SK-N-SH treated with all-trans-retinoic acid at 6 μM for 48 hours (cell line): ENCODE measurements at regions not wholly inside any gene's neighbourhood (a gene's known extent, or its start where the extent isn't known, plus 50 kb on each side); places are given as distances from the start of the nearest gene placed in this dataset.
"Not testable (repeated sequence)": the region's sequence is repeated elsewhere in the genome, so short reads cannot be mapped to it uniquely, and the experiment has no call there.

Source experiments
- ATAC-seq: fragments of 200-7000 bp; cut with Tn5 transposase; 3 replicates; pipeline ENCODE4 v1.9.1; 2020; ENCODE audit warnings: mild to moderate bottlenecking, moderate library complexity
- ARNTL ChIP-seq: fragments of 450-650 bp; formaldehyde crosslinking; IDR thresholded peaks from 2 replicates; pipeline ENCODE4 v1.5.0; 2020; ENCODE audit warnings: low read depth, mild to moderate bottlenecking, moderate library complexity, borderline replicate concordance
- BACH2 ChIP-seq: fragments of 250-450 bp; sonication (Bioruptor Pico); IDR thresholded peaks from 2 replicates; pipeline ENCODE4 v1.9.0; 2021; ENCODE audit warnings: mild to moderate bottlenecking, borderline replicate concordance
- CSDC2 ChIP-seq: fragments of 250-450 bp; sonication (Bioruptor Pico); IDR thresholded peaks from 2 replicates; pipeline ENCODE4 v1.5.0; 2020; ENCODE audit warnings: mild to moderate bottlenecking, moderate library complexity
- ESRRG ChIP-seq: fragments of 250-450 bp; sonication (Bioruptor Pico); IDR thresholded peaks from 2 replicates; pipeline ENCODE4 v1.6.1; 2021; ENCODE audit warnings: mild to moderate bottlenecking
- GLIS3 ChIP-seq: fragments of 250-450 bp; sonication (Bioruptor Pico); IDR thresholded peaks from 2 replicates; pipeline ENCODE4 v1.5.0; 2020; ENCODE audit warnings: mild to moderate bottlenecking, moderate library complexity
- ISL1 ChIP-seq: fragments of 250-450 bp; sonication (Bioruptor Pico); IDR thresholded peaks from 2 replicates; pipeline ENCODE4 v2.1.2; 2022; ENCODE audit warnings: mild to moderate bottlenecking, moderate library complexity
- OSR1 ChIP-seq: fragments of 250-450 bp; sonication (Bioruptor Pico); IDR thresholded peaks from 2 replicates; pipeline ENCODE4 v1.8.0; 2022; ENCODE audit warnings: moderate library complexity, mild to moderate bottlenecking, inconsistent platforms
- PPARA ChIP-seq: fragments of 250-450 bp; sonication (Bioruptor Pico); IDR thresholded peaks from 2 replicates; pipeline ENCODE4 v1.5.0; 2020; ENCODE audit warnings: mild to moderate bottlenecking, borderline replicate concordance
- RARB ChIP-seq: fragments of 250-450 bp; sonication (Bioruptor Pico); IDR thresholded peaks from 2 replicates; pipeline ENCODE4 v1.8.0; 2021; ENCODE audit warnings: mild to moderate bottlenecking, moderate library complexity
- SNAI2 ChIP-seq: fragments of 250-450 bp; sonication (Bioruptor Pico); IDR thresholded peaks from 2 replicates; pipeline ENCODE4 v1.5.0; 2020; ENCODE audit warnings: mild to moderate bottlenecking, moderate library complexity
- TCF4 ChIP-seq: fragments of 250-450 bp; sonication (Bioruptor Pico); IDR thresholded peaks from 2 replicates; pipeline ENCODE4 v1.8.0; 2021; ENCODE audit warnings: mild to moderate bottlenecking, moderate library complexity, borderline replicate concordance
- ZC3H10 ChIP-seq: fragments of 250-450 bp; sonication (Bioruptor Pico); IDR thresholded peaks from 2 replicates; pipeline ENCODE4 v1.5.1; 2021; ENCODE audit warnings: mild to moderate bottlenecking, moderate library complexity
- ZFP3 ChIP-seq: fragments of 250-450 bp; sonication (Bioruptor Pico); IDR thresholded peaks from 2 replicates; pipeline ENCODE4 v1.5.0; 2020; ENCODE audit warnings: mild to moderate bottlenecking, moderate library complexity
- ZNF565 ChIP-seq: fragments of 450-650 bp; formaldehyde crosslinking; conservative IDR thresholded peaks from 2 replicates; pipeline ENCODE4 v1.5.0; 2020; ENCODE audit warnings: low read depth, mild to moderate bottlenecking, moderate library complexity
- ZNF70 ChIP-seq: fragments of 450-650 bp; formaldehyde crosslinking; IDR thresholded peaks from 2 replicates; pipeline ENCODE4 v1.5.0; 2020; ENCODE audit warnings: mild to moderate bottlenecking, moderate library complexity
- ZNF8 ChIP-seq: fragments of 450-650 bp; formaldehyde crosslinking; IDR thresholded peaks from 2 replicates; pipeline ENCODE4 v1.5.0; 2020; ENCODE audit warnings: mild to moderate bottlenecking, moderate library complexity
- TF ChIP-seq, protein P1 (sequence below): fragments of 250-450 bp; sonication (Bioruptor Pico); IDR thresholded peaks from 2 replicates; pipeline ENCODE4 v1.5.1; 2021; ENCODE audit warnings: mild to moderate bottlenecking, moderate library complexity
- TF ChIP-seq, protein P2 (sequence below): fragments of 250-450 bp; sonication (Bioruptor Pico); IDR thresholded peaks from 2 replicates; pipeline ENCODE4 v1.5.0; 2020; ENCODE audit warnings: mild to moderate bottlenecking, moderate library complexity

DNA sequence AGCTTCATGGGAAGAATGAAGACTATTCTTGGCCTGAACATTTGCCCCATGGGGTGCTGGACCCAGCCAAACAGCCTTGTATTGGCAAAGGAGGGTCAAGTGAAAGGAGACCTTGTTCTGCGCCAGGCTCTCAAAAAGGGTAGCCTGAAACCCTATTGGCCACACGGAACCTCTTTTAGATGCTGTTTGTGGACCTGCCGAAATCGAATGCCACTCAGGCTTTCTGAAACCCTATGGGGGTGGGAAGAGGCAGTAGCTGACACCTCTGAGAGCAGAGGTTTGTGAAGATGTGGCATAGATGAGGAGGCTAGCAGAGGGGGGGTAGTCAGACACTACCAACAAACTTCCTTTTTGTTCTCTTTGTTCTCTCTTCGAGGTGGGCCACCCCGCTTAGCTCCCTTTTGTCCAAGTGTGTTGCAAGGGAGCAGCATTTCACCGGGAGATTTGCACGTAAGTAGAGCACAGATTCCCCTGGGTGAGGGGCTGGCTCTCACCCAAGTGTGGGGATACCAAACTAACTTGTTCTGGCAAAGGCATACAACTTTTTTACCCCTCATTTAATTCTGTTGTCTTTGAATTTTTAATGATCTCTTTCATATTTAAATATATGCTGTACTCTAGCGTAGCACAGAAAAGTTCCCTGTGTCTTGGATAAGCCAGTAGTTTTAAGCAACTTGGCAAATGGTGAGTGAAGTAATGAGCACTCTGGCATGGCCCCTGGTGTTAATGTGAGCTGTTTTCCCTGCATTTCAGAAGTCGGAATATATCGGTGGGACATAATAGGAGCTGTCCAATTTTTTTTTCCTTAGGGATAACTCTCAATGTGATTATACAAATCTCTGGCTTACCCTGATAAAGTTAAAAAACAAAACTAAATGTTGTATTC lies 107.7 kb downstream of the SEPTIN7 start:
- TF ChIP-seq ZNF8 (CRISPR knock-in tag): no peak
- TF ChIP-seq ZNF70 (CRISPR knock-in tag): no peak
- no peak for TF ChIP-seq ISL1 (CRISPR knock-in tag)
- TF ChIP-seq ZC3H10 (CRISPR knock-in tag): no peak
- no peak for TF ChIP-seq RARB
- TF ChIP-seq, protein P1, sequence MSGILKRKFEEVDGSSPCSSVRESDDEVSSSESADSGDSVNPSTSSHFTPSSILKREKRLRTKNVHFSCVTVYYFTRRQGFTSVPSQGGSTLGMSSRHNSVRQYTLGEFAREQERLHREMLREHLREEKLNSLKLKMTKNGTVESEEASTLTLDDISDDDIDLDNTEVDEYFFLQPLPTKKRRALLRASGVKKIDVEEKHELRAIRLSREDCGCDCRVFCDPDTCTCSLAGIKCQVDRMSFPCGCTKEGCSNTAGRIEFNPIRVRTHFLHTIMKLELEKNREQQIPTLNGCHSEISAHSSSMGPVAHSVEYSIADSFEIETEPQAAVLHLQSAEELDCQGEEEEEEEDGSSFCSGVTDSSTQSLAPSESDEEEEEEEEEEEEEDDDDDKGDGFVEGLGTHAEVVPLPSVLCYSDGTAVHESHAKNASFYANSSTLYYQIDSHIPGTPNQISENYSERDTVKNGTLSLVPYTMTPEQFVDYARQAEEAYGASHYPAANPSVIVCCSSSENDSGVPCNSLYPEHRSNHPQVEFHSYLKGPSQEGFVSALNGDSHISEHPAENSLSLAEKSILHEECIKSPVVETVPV (CRISPR knock-in tag): no peak
- no peak for TF ChIP-seq OSR1 (CRISPR knock-in tag)
- TF ChIP-seq, protein P2, sequence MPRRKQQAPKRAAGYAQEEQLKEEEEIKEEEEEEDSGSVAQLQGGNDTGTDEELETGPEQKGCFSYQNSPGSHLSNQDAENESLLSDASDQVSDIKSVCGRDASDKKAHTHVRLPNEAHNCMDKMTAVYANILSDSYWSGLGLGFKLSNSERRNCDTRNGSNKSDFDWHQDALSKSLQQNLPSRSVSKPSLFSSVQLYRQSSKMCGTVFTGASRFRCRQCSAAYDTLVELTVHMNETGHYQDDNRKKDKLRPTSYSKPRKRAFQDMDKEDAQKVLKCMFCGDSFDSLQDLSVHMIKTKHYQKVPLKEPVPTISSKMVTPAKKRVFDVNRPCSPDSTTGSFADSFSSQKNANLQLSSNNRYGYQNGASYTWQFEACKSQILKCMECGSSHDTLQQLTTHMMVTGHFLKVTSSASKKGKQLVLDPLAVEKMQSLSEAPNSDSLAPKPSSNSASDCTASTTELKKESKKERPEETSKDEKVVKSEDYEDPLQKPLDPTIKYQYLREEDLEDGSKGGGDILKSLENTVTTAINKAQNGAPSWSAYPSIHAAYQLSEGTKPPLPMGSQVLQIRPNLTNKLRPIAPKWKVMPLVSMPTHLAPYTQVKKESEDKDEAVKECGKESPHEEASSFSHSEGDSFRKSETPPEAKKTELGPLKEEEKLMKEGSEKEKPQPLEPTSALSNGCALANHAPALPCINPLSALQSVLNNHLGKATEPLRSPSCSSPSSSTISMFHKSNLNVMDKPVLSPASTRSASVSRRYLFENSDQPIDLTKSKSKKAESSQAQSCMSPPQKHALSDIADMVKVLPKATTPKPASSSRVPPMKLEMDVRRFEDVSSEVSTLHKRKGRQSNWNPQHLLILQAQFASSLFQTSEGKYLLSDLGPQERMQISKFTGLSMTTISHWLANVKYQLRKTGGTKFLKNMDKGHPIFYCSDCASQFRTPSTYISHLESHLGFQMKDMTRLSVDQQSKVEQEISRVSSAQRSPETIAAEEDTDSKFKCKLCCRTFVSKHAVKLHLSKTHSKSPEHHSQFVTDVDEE (CRISPR knock-in tag): no peak
- TF ChIP-seq BACH2: no peak
- TF ChIP-seq GLIS3 (CRISPR knock-in tag): no peak
- no peak for TF ChIP-seq SNAI2 (CRISPR knock-in tag)
- no peak for TF ChIP-seq ZFP3 (CRISPR knock-in tag)
- TF ChIP-seq ARNTL (CRISPR knock-in tag): no peak
- no peak for TF ChIP-seq TCF4
- ATAC-seq: no peak

DNA sequence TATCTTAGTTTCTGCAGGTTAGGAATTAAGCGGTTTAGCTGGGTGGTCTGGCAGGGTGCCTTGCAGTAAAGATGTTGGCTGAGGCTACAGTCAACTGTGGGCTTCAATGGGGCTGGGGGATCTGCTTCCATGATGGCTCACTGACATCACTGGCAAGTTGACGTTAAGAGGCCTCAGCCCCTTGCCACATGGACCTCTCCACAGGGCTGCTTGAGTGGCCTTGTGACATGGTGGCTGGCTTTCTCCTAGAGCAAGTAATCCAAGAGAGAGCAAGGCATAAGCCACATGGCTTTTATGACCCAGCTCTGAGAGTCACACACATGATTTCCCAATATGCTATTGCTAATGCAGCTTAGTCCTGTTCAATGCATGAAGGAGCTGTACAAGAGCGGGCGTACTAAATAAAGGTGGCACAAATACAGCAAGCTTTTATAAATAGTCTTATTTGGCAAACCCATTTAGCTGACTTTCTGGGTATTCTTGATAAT lies 109.1 kb downstream of the SEPTIN7 start:
- ATAC-seq: no peak; the same call in 2 of the 3 replicates
- no peak for TF ChIP-seq BACH2
- TF ChIP-seq TCF4: no peak
- no peak for TF ChIP-seq ESRRG (CRISPR knock-in tag)
- TF ChIP-seq CSDC2 (CRISPR knock-in tag): no peak
- peak; percentile 94 for TF ChIP-seq ZNF565 (CRISPR knock-in tag)
- TF ChIP-seq PPARA (CRISPR knock-in tag): no peak

DNA sequence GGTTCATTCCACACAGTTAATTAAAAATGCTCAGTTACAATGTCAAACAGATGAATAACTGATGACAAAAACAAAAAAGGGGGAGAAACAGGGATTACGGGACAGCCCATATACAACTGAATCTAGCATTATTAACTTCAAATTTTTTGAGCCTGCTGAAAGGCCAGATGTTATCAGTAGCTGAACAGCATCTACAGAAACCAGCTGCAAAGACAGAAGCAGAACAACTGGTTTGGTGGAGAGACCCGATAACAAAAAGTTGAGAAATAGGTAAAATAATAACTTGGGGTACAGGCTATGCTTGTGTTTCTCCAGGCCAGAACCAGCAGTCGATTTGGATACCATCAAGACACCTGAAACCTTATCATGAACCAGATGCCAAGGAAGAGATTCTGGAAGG lies 109.8 kb downstream of the SEPTIN7 start:
- ATAC-seq: not testable (repeated sequence)

DNA sequence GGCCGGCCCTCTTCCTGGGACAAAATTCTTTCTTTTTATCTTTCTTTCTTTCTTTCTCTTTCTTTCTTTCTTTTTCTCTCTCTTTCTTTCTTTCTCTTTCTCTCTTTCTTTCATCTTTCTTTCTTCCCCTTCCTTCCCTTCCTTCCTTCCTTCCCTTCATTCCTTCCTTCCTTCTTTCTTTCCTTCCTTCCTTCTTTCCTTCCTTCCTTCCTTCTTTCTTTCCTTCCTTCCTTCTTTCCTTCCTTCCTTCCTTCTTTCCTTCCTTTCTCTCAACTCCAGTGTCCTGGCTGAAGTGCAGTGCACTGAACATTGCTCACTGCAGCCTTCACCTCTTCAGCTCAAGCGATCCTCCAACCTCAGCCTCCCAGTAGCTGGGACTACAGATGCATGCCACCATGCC lies 112.5 kb downstream of the SEPTIN7 start:
- ATAC-seq: not testable (repeated sequence)

DNA sequence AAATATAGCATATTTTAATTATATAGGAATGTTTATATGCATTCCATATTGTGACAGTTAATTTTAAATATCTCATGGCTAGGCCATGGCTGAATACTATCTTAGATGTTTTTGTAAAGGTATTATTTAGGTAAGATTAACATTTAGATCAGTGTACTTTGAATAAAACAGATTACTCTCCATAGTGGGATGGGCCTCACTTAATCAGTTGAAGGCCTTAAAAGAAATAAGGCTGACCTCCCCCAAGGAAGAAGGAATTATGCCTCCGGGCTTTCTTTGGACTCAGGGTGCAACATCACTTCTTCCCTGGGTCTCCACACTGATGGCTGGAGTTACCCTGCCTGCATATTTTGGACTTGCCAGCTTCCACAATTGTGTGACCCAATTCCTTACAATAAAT lies 113.4 kb downstream of the SEPTIN7 start:
- ATAC-seq: not testable (repeated sequence)

DNA sequence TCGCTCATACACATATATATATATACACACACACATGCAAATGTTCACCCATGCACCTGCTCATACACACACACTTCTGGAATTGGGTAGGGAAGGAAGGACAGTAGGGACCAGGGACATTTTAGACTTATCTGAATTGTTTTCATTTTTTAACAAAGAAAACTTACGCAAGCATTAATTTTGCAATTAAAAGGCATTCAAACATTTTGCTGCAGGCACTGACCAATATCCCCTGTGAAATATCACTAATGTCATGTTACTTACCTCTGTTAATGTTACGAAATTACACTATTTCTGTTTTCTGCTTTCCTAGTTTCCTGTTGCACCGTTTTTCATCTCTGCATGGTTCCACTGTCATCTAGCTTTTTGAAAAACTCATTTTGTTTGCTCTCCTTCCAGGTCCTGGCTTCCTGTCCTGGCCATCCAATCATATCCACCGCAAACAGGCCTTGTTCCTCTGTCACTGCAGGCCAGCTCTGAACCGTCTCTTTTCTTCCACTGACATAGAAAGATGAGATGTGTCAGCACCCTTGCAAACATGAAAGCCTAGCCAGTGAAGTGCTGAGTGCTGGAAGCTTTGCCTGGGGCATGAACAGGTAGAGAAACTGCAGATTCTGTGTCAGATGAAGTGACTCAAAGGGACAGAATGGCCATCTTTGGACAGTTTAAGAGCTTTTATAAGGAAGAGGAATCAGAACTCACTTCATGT lies 114.5 kb downstream of the SEPTIN7 start:
- not testable (repeated sequence) for ATAC-seq

DNA sequence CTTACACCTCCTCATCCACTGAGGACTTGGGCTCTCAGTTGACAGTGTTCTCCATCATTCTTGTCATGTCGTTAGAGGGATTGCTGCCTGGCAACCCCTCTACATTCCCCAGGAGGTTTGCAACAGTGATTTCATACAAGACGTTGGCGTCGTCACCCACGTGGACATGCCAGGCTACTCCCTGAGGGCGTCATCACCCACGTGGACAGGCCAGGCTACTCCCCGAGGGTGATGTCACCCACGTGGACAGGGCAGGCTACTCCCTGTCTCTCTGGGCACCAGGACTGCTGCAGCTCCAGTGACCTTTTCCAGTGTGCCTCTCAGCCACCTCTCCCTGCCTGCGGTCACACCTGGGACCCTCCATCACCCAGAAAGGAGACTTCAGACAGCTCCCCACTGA lies 117.4 kb downstream of the SEPTIN7 start:
- not testable (repeated sequence) for ATAC-seq

DNA sequence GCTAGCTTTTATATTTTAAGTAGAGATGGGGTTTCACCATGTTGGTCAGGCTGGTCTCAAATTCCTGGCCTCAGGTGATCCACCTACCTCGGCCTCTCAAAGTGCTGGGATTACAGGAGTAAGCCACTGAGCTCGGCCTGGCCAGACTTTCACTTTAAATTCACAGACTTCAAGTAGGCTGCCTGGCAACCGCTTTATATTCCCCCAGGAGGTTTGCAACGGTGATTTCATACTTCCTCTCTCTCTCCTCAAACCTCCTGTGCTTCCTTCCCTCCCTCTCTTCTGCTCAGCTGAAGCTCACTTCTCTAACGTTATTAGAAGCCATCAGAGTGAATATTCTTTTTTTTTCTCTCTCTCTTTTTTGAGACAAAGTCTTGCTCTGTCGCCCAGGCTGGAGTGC lies 118.8 kb downstream of the SEPTIN7 start:
- not testable (repeated sequence) for ATAC-seq

DNA sequence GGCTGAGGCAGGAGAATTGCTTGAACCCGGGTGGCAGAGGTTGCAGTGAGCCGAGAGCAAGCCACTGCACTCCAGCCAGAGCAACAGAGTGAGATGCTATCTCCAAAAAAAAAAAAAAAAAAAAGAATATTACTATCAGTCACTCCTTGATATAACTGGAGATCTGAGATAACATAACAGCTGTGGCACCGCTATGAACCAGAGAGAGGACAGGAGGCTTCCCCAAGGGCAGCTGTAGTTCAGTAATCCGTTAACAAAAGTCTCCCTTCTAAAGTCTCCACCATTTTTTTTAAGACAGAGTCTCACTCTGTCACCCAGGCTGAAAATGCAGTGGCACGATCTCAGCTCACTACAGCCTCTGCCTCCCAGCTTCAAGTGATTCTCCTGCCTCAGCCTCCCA lies 120.5 kb downstream of the SEPTIN7 start:
- not testable (repeated sequence) for ATAC-seq

DNA sequence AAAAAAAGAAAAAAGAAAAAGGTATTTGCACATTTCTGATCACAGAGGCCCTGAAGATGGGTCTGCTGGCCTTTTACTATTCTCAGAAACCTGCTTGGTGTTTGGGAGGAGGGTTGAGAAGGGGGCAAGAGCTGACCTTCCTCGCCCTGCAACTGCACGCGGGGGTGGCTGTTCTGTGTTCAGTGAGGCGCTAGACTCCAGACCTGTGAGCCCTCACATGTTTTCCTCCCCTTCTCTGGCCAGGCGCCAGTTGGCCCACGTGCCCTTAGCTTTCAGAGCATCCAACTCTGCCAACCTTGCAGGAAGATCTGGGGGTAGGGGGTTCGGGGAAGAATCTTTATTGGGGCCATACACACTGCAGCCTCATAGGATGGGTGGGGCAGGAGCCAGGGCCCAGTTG lies 123.8 kb downstream of the SEPTIN7 start:
- ATAC-seq: not testable (repeated sequence)

DNA sequence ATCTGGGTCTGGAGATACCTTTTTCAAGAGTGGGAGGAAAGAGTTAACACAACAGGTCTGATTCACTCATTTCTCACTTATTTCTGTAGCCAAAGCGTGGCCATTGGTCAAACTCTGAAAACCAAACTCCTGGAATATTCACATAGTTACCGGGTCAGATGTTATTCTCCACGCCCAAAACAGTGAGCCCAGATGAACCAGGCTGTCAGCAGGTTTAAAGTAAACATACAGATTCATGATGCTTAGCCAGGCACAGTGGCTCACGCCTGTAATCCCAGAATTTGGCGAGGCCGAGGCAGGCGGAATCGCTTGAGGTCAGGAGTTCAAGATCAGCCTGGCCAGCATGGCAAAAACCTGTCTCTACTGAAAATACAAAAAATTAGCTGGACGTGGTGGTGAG lies 126.1 kb downstream of the SEPTIN7 start:
- ATAC-seq: not testable (repeated sequence)

DNA sequence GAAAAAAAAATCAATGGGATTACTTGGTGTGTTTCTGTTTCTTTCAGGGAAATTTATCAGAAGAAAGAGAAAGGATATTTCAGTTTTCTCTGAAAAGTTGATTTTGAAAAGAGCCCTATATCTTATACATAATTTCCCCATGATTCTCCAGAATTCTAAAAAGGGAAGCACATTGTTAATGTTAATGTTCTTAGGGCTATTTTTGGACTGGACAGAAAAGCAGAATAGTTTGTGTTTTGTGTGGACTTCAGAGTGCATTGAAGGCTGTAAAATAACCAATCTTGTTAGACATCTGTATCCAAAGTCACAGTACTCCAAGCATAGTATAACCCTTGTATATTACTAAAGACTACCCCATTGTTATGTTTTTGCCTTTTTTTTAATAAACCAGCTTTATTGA lies 130.3 kb downstream of the SEPTIN7 start:
- ATAC-seq: not testable (repeated sequence)

DNA sequence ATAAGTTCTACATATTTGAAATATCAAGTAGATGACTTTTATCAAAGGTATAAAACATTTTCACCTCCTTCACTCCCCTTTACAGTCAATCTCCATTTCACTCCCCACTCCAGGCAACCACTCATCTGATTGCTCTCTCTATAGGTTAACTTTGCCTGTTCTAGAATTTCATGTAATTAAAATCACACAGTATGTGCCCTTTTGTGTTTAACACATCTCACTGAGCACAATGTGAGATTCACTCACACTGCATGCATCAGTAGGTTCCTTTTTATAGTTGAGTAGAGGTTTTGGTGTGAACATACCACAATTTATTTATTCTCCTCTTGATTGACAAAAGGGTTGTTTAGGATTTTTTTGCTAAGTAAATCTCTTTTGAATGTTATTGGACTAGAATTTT lies 130.7 kb downstream of the SEPTIN7 start:
- ATAC-seq: not testable (repeated sequence)
